T-cell (primary cell): ENCODE measurements at regions not wholly inside any gene's neighbourhood (a gene's known extent, or its start where the extent isn't known, plus 50 kb on each side); places are given as distances from the start of the nearest gene placed in this dataset.

Source experiments
- ATAC-seq, 4 experiments: fragments of 200-7000 bp in 3 of 4; fragments of 150-1000 bp in 1 of 4; cut with Tn5 transposase; replicated peaks in 1 of 4; 1 replicate in 3 of 4; 2 replicates in 1 of 4; pipeline ENCODE4 v1.10.0; 2021; ENCODE audit warnings: moderate library complexity in 3 of 4, mild to moderate bottlenecking in 2 of 4, moderate number of reproducible peaks in 1 of 4
- CTCF ChIA-PET, 2 donors: fragments of 300-600 bp; sonication (Branson Sonifier 250); formaldehyde crosslinking; loops; one replicate each; lab custom pipeline; 2022; ENCODE audit warnings: antibody characterized with exemption in 2 of 2; lab: Charles Lee
- POLR2A ChIA-PET, 2 donors: fragments of 300-600 bp; sonication (Branson Sonifier 250); formaldehyde crosslinking; loops; one replicate each; lab custom pipeline; 2022; ENCODE audit warnings: antibody characterized with exemption in 2 of 2; lab: Charles Lee
- DNase-seq, 35 experiments: peaks; one replicate each; pipeline versions ENCODE4 v3.0.0 to v3.0.0-alpha.2; 2013 to 2023
- H3K27ac ChIP-seq: one replicate; pipeline ENCODE4 v1.5.1; 2013; ENCODE audit warnings: low read length
- H3K27me3 ChIP-seq, 2 experiments: replicated peaks in 1 of 2; 1 replicate in 1 of 2; 2 replicates in 1 of 2; pipeline versions ENCODE4 v1.6.1 to v1.7.0; 2013; ENCODE audit warnings: low read length in 1 of 2, mixed read lengths in 1 of 2; ENCODE audit not compliant: control insufficient read depth in 2 of 2, insufficient read depth in 2 of 2; ENCODE audit errors: extremely low read depth in 1 of 2
- H3K36me3 ChIP-seq, 2 donors: 1 replicate in 1 of 2; 2 replicates in 1 of 2; pipeline versions ENCODE4 v1.6.1 to v1.7.0; 2013; ENCODE audit warnings: low read length in 1 of 2; ENCODE audit not compliant: control insufficient read depth in 2 of 2, insufficient read depth in 1 of 2; ENCODE audit errors: extremely low read depth in 1 of 2
- H3K4me1 ChIP-seq, 2 experiments: 1 replicate in 1 of 2; 2 replicates in 1 of 2; pipeline versions ENCODE4 v1.6.1 to v1.7.0; 2013; ENCODE audit warnings: low read length in 2 of 2, mixed read lengths in 1 of 2; ENCODE audit not compliant: insufficient read depth in 2 of 2, control insufficient read depth in 1 of 2; ENCODE audit errors: extremely low read depth in 1 of 2
- H3K4me3 ChIP-seq, 2 donors: 1 replicate in 1 of 2; 2 replicates in 1 of 2; pipeline versions ENCODE4 v1.5.1 to v1.7.0; 2013; ENCODE audit warnings: mild to moderate bottlenecking in 2 of 2, low read length in 1 of 2, moderate library complexity in 1 of 2; ENCODE audit not compliant: control insufficient read depth in 1 of 2; ENCODE audit errors: extremely low read depth in 1 of 2
- H3K9me3 ChIP-seq: 2 replicates; pipeline ENCODE4 v1.7.0; 2013
- H3K27ac Mint-ChIP-seq, 2 donors: one replicate each; pipeline ENCODE4 v1.8.0; 2020 to 2021; ENCODE audit warnings: mild to moderate bottlenecking in 2 of 2, mixed read lengths in 2 of 2
- H3K27me3 Mint-ChIP-seq, 2 donors: one replicate each; pipeline ENCODE4 v1.8.0; 2021 to 2022; ENCODE audit warnings: mixed read lengths in 2 of 2
- H3K36me3 Mint-ChIP-seq: one replicate; pipeline ENCODE4 v1.8.0; 2021; ENCODE audit warnings: mixed read lengths
- H3K4me1 Mint-ChIP-seq, 3 donors: one replicate each; pipeline ENCODE4 v1.8.0; 2020 to 2022; ENCODE audit warnings: mixed read lengths in 3 of 3, mild to moderate bottlenecking in 1 of 3
- H3K4me3 Mint-ChIP-seq, 3 donors: one replicate each; pipeline ENCODE4 v1.8.0; 2020 to 2022; ENCODE audit warnings: mild to moderate bottlenecking in 3 of 3, mixed read lengths in 3 of 3, moderate library complexity in 3 of 3
- H3K9me3 Mint-ChIP-seq, 3 donors: one replicate each; pipeline ENCODE4 v1.8.0; 2020 to 2022; ENCODE audit warnings: mixed read lengths in 3 of 3
- WGBS: methylation state at CpG from one replicate; pipeline ENCODE4 v1.1.5; 2013; ENCODE audit warnings: missing lambda C conversion rate; ENCODE audit not compliant: insufficient coverage; 5-methylcytosine and 5-hydroxymethylcytosine counted together

DNA sequence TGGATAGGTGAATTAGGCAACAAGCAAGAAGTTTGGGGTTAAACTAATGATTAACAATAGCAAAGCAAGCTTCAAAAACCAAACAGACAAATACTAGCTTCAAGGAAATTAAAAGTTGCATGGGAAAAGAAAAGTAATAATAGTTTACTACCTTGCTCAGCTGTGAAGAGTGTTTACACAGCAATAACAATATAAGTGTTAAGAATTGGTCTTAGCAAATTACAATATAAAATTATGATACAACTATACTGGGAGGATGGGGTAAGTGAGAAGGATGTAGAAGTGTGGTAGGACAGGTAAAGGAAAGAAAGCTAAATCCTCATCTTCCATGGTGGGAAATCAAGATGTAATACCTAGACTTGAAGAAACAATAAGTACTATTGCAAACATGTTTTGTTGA, 137.7 kb upstream of the MAFB start:
- H3K36me3 Mint-ChIP-seq = no peaks in the 10 kb centered on the region
- POLR2A ChIA-PET = interaction anchor here in 1 of 2 donors (0.5 kb wide), 1 partner anchor 63 kb away, joined by 3 read pairs; no protein-coding TSS in a partner anchor

DNA sequence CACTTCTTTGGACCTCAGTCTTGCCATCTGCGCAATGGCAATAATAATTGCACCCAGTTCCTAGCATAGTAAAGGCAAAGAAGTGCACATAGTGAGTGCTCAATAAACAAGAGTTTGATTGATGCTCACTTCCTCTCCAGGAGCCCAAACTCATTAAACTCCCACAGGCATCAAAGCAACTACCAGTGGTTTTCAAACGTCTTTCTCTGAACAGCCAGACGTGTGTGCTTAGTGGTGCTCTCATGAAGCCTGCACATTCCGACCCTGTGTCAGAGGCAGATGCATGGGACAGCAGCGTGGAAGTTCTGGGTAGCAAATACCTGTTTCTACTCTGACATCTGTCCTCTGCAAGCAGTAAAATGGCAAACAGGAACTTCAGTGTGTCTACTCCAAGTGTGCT, 146.3 kb upstream of the MAFB start:
- CTCF ChIA-PET = no interaction called here
- Mint-ChIP-seq H3K9me3 (peaks cover 8 to 14% (median 10%) of the 10 kb centered on the region in 3 donors), H3K36me3 (no peaks in the 10 kb centered on the region), H3K27ac (no peak overlapping the region), H3K27me3 (peaks cover 13 to 15% of the 10 kb centered on the region in 2 donors), H3K4me1 (no peaks in the 10 kb centered on the region), H3K4me3 (no peak overlapping the region)
- Histone ChIP-seq H3K4me3 (no peak overlapping the region), H3K27me3 (peaks cover 0 to 14% of the 10 kb centered on the region in 2 experiments), H3K4me1 (no peaks in the 10 kb centered on the region), H3K9me3 (no peaks in the 10 kb centered on the region), H3K27ac (no peak overlapping the region), H3K36me3 (no peaks in the 10 kb centered on the region)
- no peak for DNase-seq
- 26% methylated on average over 4 of the region's 5 CpGs for WGBS
- no peak for ATAC-seq
- POLR2A ChIA-PET = no interaction called here

More for the DNA sequence above, 137.7 kb upstream of the MAFB start:
- H3K9me3 ChIP-seq = no peaks in the 10 kb centered on the region
- DNase-seq (no peak), ATAC-seq (no peak)
- Mint-ChIP-seq H3K4me3 (no peak overlapping the region), H3K27ac (no peak overlapping the region), H3K27me3 (peaks cover 5 to 21% of the 10 kb centered on the region in 2 donors), H3K9me3 (peaks cover 5 to 12% (median 6%) of the 10 kb centered on the region in 3 donors), H3K4me1 (no peaks in the 10 kb centered on the region)
- peaks cover 0 to 3% of the 10 kb centered on the region in 2 experiments for H3K27me3 ChIP-seq
- no peaks in the 10 kb centered on the region for H3K4me1 ChIP-seq
- H3K27ac ChIP-seq = no peak overlapping the region
- no peaks in the 10 kb centered on the region for H3K36me3 ChIP-seq
- H3K4me3 ChIP-seq = no peak overlapping the region
- CTCF ChIA-PET = no interaction called here

DNA sequence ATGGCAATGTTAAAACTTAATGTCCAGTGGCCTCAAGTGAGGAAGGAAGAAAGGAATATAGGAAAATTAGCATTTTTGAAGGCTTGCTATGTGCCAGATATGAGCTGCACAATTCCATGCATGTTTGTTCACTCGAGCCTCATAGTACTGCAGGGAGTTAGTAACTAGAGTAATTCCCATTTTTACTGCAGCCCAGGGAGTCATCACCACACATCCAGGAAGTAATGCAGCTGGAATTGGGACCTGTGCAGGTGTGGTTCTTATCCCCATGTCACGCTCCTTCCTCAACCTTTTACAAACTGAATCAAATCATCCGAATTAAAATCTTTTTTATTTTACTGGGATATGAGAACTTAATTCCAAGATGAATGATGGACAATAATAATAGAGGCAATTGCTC, 149.5 kb upstream of the MAFB start:
- H3K4me3 Mint-ChIP-seq = no peak overlapping the region
- H3K27me3 ChIP-seq = peaks cover 0 to 14% of the 10 kb centered on the region in 2 experiments
- no peaks in the 10 kb centered on the region for H3K4me1 ChIP-seq
- H3K36me3 ChIP-seq = no peaks in the 10 kb centered on the region
- no CpG with 5 or more reads among the region's 3 CpGs for WGBS
- H3K4me1 Mint-ChIP-seq = no peaks in the 10 kb centered on the region
- H3K27ac ChIP-seq = no peak overlapping the region
- peaks cover 13 to 19% of the 10 kb centered on the region in 2 donors for H3K27me3 Mint-ChIP-seq
- H3K4me3 ChIP-seq = no peak overlapping the region
- no peak overlapping the region for H3K27ac Mint-ChIP-seq
- H3K9me3 ChIP-seq = no peaks in the 10 kb centered on the region
- POLR2A ChIA-PET = no interaction called here
- H3K9me3 Mint-ChIP-seq = peaks cover 8 to 14% (median 11%) of the 10 kb centered on the region in 3 donors
- DNase-seq (no peak), ATAC-seq (no peak)
- H3K36me3 Mint-ChIP-seq = no peaks in the 10 kb centered on the region
- CTCF ChIA-PET = interaction anchor here in 1 of 2 donors (0.7 kb wide), 1 partner anchor 10 kb away, joined by 4 read pairs; no protein-coding TSS in a partner anchor

DNA sequence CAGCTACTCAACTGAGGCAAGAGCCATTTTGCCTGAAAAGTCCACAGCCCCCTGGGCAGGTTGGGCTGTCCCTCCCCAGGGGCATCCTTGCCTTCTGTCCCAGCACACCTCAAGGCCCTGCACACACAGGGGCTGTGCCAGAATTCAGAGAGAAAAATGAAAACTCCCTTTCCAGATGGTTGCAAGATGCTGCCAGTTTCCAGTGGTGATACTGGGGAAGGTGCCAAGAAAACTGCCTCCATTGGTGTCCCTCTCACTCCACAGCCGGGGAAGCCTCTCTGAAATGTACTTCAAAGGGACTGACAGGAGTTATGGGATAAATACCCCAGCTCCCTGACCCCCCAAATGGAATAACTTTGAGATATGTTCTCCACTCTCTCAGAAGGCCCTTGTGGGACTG, 154.2 kb upstream of the MAFB start:
- Mint-ChIP-seq H3K9me3 (peaks cover 0 to 5% (median 0%) of the 10 kb centered on the region in 3 donors), H3K27ac (no peak overlapping the region)

DNA sequence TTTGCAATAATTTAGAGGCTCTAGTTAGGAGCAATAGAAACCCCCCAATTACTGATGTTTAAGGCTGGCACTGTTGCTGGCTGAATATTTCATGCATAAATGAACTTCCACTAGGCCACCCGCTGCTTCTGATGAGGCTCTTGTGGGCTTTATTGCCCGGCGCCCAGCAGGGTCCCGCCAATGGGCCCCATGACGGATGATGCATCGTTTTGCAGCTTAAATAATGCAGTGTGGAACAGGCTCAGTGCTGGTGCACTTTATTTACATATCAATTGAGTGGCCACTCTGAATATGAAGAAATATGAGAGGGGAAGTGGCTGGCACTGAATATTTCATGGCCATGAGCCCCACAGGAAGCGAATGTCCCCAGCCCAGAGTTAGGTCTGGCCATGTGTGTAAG, 155.3 kb upstream of the MAFB start:
- CTCF ChIA-PET = no interaction called here
- Mint-ChIP-seq H3K9me3 (peaks cover 0 to 5% (median 0%) of the 10 kb centered on the region in 3 donors), H3K27me3 (peaks cover 3 to 10% of the 10 kb centered on the region in 2 donors), H3K36me3 (no peaks in the 10 kb centered on the region), H3K4me3 (no peak overlapping the region), H3K27ac (no peak overlapping the region), H3K4me1 (peaks cover 0 to 2% (median 0%) of the 10 kb centered on the region in 3 donors)
- Histone ChIP-seq H3K27ac (no peak overlapping the region), H3K4me1 (no peaks in the 10 kb centered on the region), H3K36me3 (no peaks in the 10 kb centered on the region), H3K9me3 (no peaks in the 10 kb centered on the region), H3K4me3 (no peak overlapping the region), H3K27me3 (peaks cover 0 to 7% of the 10 kb centered on the region in 2 experiments)
- no peak for DNase-seq
- 97% methylated on average over 5 of the region's 7 CpGs for WGBS
- POLR2A ChIA-PET = no interaction called here
- ATAC-seq = no peak

More for the DNA sequence above, 154.2 kb upstream of the MAFB start:
- ChIA-PET CTCF (no interaction called here), POLR2A (no interaction called here)
- Histone ChIP-seq H3K27me3 (peaks cover 0 to 7% of the 10 kb centered on the region in 2 experiments), H3K4me1 (no peaks in the 10 kb centered on the region), H3K36me3 (no peaks in the 10 kb centered on the region), H3K4me3 (no peak overlapping the region), H3K9me3 (no peaks in the 10 kb centered on the region), H3K27ac (no peak overlapping the region)
- Mint-ChIP-seq H3K4me3 (no peak overlapping the region), H3K36me3 (no peaks in the 10 kb centered on the region), H3K27me3 (peaks cover 3 to 10% of the 10 kb centered on the region in 2 donors), H3K4me1 (no peaks in the 10 kb centered on the region)
- ATAC-seq = no peak
- no peak for DNase-seq
- WGBS = no CpG with 5 or more reads among the region's 1 CpG

DNA sequence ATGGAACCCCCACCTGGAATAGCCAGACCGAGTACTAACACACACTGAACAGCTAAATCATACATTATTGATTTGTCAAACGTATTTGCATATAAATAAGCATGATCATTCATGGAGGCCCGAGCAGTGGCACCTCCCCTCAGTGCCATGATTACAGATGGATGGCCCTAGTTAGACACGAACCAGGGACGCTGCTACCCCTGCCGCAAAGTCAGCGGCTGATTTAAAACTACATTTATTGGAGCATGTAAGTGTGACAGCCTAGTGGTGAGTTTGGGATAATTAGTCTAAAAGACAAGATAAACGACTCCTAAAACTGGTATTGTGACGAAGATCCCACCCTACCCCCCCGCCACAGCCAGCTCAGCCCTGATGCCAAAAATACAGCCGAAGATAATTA, 159.1 kb upstream of the MAFB start:
- peaks cover 2 to 3% of the 10 kb centered on the region in 2 donors for H3K27me3 Mint-ChIP-seq
- no peaks in the 10 kb centered on the region for H3K9me3 ChIP-seq

DNA sequence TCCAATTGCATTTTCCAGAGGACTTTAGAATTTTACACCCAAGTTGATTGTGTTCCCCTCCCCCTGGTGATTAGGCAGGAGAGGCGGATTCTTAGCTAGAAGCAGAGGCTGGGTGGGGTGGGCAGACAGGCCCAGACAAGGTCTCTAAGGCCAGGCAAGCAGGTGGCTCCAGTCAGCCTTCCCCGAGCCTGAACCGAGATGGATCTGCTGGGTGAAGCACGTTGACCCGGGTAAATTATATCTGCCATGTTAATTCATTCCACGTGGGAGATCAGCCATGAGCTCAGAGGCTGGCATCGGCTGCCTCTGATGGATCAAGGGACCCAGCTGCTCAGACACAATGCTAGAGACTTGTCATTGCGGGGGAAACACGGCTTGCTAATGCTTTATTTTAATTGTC, 159.5 kb upstream of the MAFB start:
- no peak overlapping the region for H3K4me3 Mint-ChIP-seq
- Histone ChIP-seq H3K4me3 (no peak overlapping the region), H3K27me3 (peaks cover 0 to 2% of the 10 kb centered on the region in 2 experiments), H3K9me3 (no peaks in the 10 kb centered on the region), H3K4me1 (no peaks in the 10 kb centered on the region), H3K36me3 (no peaks in the 10 kb centered on the region), H3K27ac (no peak overlapping the region)
- H3K36me3 Mint-ChIP-seq = no peaks in the 10 kb centered on the region
- ATAC-seq (no peak), DNase-seq (no peak)
- H3K4me1 Mint-ChIP-seq = peaks cover 0 to 2% (median 0%) of the 10 kb centered on the region in 3 donors
- no peaks in the 10 kb centered on the region for H3K9me3 Mint-ChIP-seq
- no peak overlapping the region for H3K27ac Mint-ChIP-seq
- ChIA-PET CTCF (no interaction called here), POLR2A (no interaction called here)
- 95% methylated on average over 9 of the region's 9 CpGs for WGBS
- peaks cover 2 to 3% of the 10 kb centered on the region in 2 donors for H3K27me3 Mint-ChIP-seq

More for the DNA sequence above, 159.1 kb upstream of the MAFB start:
- H3K4me3 Mint-ChIP-seq = no peak overlapping the region
- peaks cover 0 to 2% (median 0%) of the 10 kb centered on the region in 3 donors for H3K4me1 Mint-ChIP-seq
- no peaks in the 10 kb centered on the region for H3K9me3 Mint-ChIP-seq
- no peak overlapping the region for H3K27ac Mint-ChIP-seq
- Histone ChIP-seq H3K27ac (no peak overlapping the region), H3K4me3 (no peak overlapping the region), H3K27me3 (peaks cover 0 to 2% of the 10 kb centered on the region in 2 experiments), H3K36me3 (no peaks in the 10 kb centered on the region), H3K4me1 (no peaks in the 10 kb centered on the region)
- POLR2A ChIA-PET = no interaction called here
- ATAC-seq (no peak), DNase-seq (no peak)
- H3K36me3 Mint-ChIP-seq = no peaks in the 10 kb centered on the region
- CTCF ChIA-PET = no interaction called here
- WGBS = 89% methylated on average over 3 of the region's 11 CpGs
